D721Med (cell line): ENCODE measurements at regions not wholly inside any gene's neighbourhood (a gene's known extent, or its start where the extent isn't known, plus 50 kb on each side); places are given as distances from the start of the nearest gene placed in this dataset.
"Not testable (repeated sequence)": the region's sequence is repeated elsewhere in the genome, so short reads cannot be mapped to it uniquely, and the experiment has no call there.

ENCODE experiments used
- DNase-seq: peaks from one replicate; pipeline ENCODE4 v3.0.0; 2011; ENCODE audit warnings: low spot score; ENCODE audit not compliant: insufficient read length
- FAIRE-seq: peaks from 2 replicates; lab custom pipeline; 2011; peaks lifted over from hg19 to GRCh38; lab: Jason Lieb, UNC
- CTCF ChIP-seq: IDR thresholded peaks from 2 replicates; pipeline ENCODE4 v1.5.1; 2012; ENCODE audit warnings: mild to moderate bottlenecking, control low read depth; ENCODE audit not compliant: insufficient read depth; ENCODE audit errors: missing control alignments

GRCh38 chr2:94576486-94576885 lies 294.7 kb upstream of the TEKT4 start:
- DNase-seq, FAIRE-seq: not testable (repeated sequence)

- FAIRE-seq, DNase-seq: not testable (repeated sequence)
Observed at GRCh38 chr2:94577160-94577559, 294.1 kb upstream of the TEKT4 start.

GRCh38 chr2:94579221-94579620 lies 292.0 kb upstream of the TEKT4 start:
- not testable (repeated sequence) for DNase-seq, FAIRE-seq

- DNase-seq, FAIRE-seq: not testable (repeated sequence)
Observed at GRCh38 chr2:94583081-94583723, 288.0 kb upstream of the TEKT4 start.

- DNase-seq, FAIRE-seq: not testable (repeated sequence)
Observed at GRCh38 chr2:94584569-94584968, 286.7 kb upstream of the TEKT4 start.

GRCh38 chr2:94586032-94586982 lies 284.9 kb upstream of the TEKT4 start:
- peak; percentile 20 for DNase-seq
- not testable (repeated sequence) for FAIRE-seq
- TF ChIP-seq CTCF = peak; percentile 28

GRCh38 chr2:94587042-94587441 lies 284.2 kb upstream of the TEKT4 start:
- not testable (repeated sequence) for DNase-seq, FAIRE-seq

GRCh38 chr2:94594019-94594836 lies 277.0 kb upstream of the TEKT4 start:
- DNase-seq = not testable (repeated sequence)

GRCh38 chr2:94595956-94596355 lies 275.3 kb upstream of the TEKT4 start:
- not testable (repeated sequence) for DNase-seq, FAIRE-seq

More at GRCh38 chr2:94594019-94594836, 277.0 kb upstream of the TEKT4 start:
- FAIRE-seq = not testable (repeated sequence)

- FAIRE-seq, DNase-seq: not testable (repeated sequence)
Observed at GRCh38 chr2:94598075-94598713, 273.0 kb upstream of the TEKT4 start.

GRCh38 chr2:94600929-94601328 lies 270.3 kb upstream of the TEKT4 start:
- not testable (repeated sequence) for DNase-seq, FAIRE-seq

- no peak for TF ChIP-seq CTCF
- no peak for FAIRE-seq
Observed at GRCh38 chr2:94602466-94602865, 268.8 kb upstream of the TEKT4 start.

More at GRCh38 chr2:94602466-94602865, 268.8 kb upstream of the TEKT4 start:
- DNase-seq = no peak
